ENCODE measurements at regions not wholly inside any gene's neighbourhood (a gene's known extent, or its start where the extent isn't known, plus 50 kb on each side); places are given as distances from the start of the nearest gene placed in this dataset.
"Not testable (repeated sequence)": the region's sequence is repeated elsewhere in the genome, so short reads cannot be mapped to it uniquely, and the experiment has no call there.

- TF ChIP-seq GABPA (IDR thresholded peaks at IDR 0.05; ENCODE audit: low read depth); SPI1 (IDR thresholded peaks at IDR 0.05; ENCODE audit: borderline replicate concordance, low read depth); REST (IDR thresholded peaks at IDR 0.05; ENCODE audit: insufficient replicate concordance, low read depth); POLR2AphosphoS5 (IDR thresholded peaks at IDR 0.05; ENCODE audit: low read depth): not testable (repeated sequence)
- TF ChIP-seq, protein P1, sequence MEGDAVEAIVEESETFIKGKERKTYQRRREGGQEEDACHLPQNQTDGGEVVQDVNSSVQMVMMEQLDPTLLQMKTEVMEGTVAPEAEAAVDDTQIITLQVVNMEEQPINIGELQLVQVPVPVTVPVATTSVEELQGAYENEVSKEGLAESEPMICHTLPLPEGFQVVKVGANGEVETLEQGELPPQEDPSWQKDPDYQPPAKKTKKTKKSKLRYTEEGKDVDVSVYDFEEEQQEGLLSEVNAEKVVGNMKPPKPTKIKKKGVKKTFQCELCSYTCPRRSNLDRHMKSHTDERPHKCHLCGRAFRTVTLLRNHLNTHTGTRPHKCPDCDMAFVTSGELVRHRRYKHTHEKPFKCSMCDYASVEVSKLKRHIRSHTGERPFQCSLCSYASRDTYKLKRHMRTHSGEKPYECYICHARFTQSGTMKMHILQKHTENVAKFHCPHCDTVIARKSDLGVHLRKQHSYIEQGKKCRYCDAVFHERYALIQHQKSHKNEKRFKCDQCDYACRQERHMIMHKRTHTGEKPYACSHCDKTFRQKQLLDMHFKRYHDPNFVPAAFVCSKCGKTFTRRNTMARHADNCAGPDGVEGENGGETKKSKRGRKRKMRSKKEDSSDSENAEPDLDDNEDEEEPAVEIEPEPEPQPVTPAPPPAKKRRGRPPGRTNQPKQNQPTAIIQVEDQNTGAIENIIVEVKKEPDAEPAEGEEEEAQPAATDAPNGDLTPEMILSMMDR (IDR thresholded peaks at IDR 0.05; ENCODE audit: insufficient read depth, low read length) = not testable (repeated sequence)
These were observed 861.0 kb downstream of the CDH11 start for GRCh38 chr16:64260631-64261401.

Data from HL-60 (cell line).